ELR (cell line): ENCODE measurements at regions not wholly inside any gene's neighbourhood (a gene's known extent, or its start where the extent isn't known, plus 50 kb on each side); places are given as distances from the start of the nearest gene placed in this dataset.
"Not testable (repeated sequence)": the region's sequence is repeated elsewhere in the genome, so short reads cannot be mapped to it uniquely, and the experiment has no call there.

Experiments
- DNase-seq: peaks from one replicate; pipeline ENCODE4 v3.0.0-alpha.2; 2015; ENCODE audit warnings: low read depth

GRCh38 chr6:146985966-146986365 is 218.3 kb upstream of the STXBP5 start:
- no peak for DNase-seq

GRCh38 chr6:146987938-146988337 is 216.3 kb upstream of the STXBP5 start:
- not testable (repeated sequence) for DNase-seq

- no peak for DNase-seq
These were observed 214.4 kb upstream of the STXBP5 start for GRCh38 chr6:146989860-146990259.

GRCh38 chr6:146990284-146990683 is 213.9 kb upstream of the STXBP5 start:
- DNase-seq: peak; percentile 51

GRCh38 chr6:146990821-146991798 is 213.1 kb upstream of the STXBP5 start:
- DNase-seq: peak; percentile 73

- DNase-seq: peak; percentile 78
These were observed 207.2 kb upstream of the STXBP5 start for GRCh38 chr6:146997062-146997461.

GRCh38 chr6:146999766-147000165 is 204.5 kb upstream of the STXBP5 start:
- no peak for DNase-seq

GRCh38 chr6:147000545-147001488 is 203.4 kb upstream of the STXBP5 start:
- peak; percentile 55 for DNase-seq

- no peak for DNase-seq
These were observed 202.6 kb upstream of the STXBP5 start for GRCh38 chr6:147001621-147002020.

- DNase-seq: no peak
These were observed 201.0 kb upstream of the STXBP5 start for GRCh38 chr6:147003186-147003585.

GRCh38 chr6:147005499-147005898 is 198.7 kb upstream of the STXBP5 start:
- peak; percentile 11 for DNase-seq

GRCh38 chr6:147007441-147007840 is 196.8 kb upstream of the STXBP5 start:
- DNase-seq: no peak

- DNase-seq: no peak
These were observed 194.9 kb upstream of the STXBP5 start for GRCh38 chr6:147009358-147009757.

- DNase-seq: no peak
These were observed 188.5 kb upstream of the STXBP5 start for GRCh38 chr6:147015674-147016073.

GRCh38 chr6:147016440-147016839 is 187.8 kb upstream of the STXBP5 start:
- DNase-seq: no peak

- DNase-seq: no peak
These were observed 187.1 kb upstream of the STXBP5 start for GRCh38 chr6:147017153-147017552.

GRCh38 chr6:147019001-147019400 is 185.2 kb upstream of the STXBP5 start:
- DNase-seq: no peak

GRCh38 chr6:147022041-147022440 is 182.2 kb upstream of the STXBP5 start:
- DNase-seq: peak; percentile 30

- no peak for DNase-seq
These were observed 181.1 kb upstream of the STXBP5 start for GRCh38 chr6:147023148-147023547.

- no peak for DNase-seq
These were observed 180.6 kb upstream of the STXBP5 start for GRCh38 chr6:147023581-147023980.

- DNase-seq: no peak
These were observed 174.3 kb upstream of the STXBP5 start for GRCh38 chr6:147029923-147030322.

- DNase-seq: no peak
These were observed 170.9 kb upstream of the STXBP5 start for GRCh38 chr6:147033267-147033666.

GRCh38 chr6:147035886-147036285 is 168.3 kb upstream of the STXBP5 start:
- DNase-seq: no peak
